ENCODE measurements at regions not wholly inside any gene's neighbourhood (a gene's known extent, or its start where the extent isn't known, plus 50 kb on each side); places are given as distances from the start of the nearest gene placed in this dataset.

DNA sequence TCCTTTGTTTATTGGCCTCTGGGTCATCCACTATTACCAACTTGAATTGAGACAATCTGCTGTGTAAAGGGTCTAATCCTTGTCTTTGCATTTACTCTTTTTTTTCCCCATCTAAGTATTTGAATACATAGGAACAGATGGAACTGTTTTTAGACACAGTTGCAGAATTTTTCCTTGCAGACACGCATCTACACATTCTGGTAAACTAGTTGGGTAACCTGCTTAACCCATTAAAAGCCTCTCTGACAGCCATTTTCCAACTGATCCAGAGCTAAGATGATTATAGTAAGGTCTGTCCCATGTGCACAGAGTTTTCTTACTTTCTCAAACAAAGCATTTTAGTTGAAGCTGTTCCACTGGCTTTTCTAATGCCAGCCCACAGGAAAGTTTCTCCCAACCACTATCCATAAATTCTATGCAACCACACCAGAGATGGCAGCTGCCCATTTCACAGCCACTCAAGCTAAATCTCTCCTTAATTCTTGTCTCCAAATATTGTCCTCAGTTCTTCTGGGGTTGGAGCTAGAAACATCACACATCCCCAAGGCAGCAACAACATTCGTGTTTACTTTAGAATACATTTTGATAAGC, 492.1 kb downstream of the MAFB start:
- Mint-ChIP-seq H3K27ac (no peak overlapping the region), H3K9me3 (ENCODE audit: low read depth) (no peaks in the 10 kb centered on the region), H3K27me3 (no peaks in the 10 kb centered on the region), H3K36me3 (ENCODE audit: insufficient read depth) (no peaks in the 10 kb centered on the region), H3K4me3 (ENCODE audit: low read depth) (no peak overlapping the region), H3K4me1 (ENCODE audit: low read depth) (peaks cover 11% of the 10 kb centered on the region)
- DNase-seq (ENCODE audit: low spot score, unreplicated experiment) = no peak
- TF ChIP-seq, protein P1, sequence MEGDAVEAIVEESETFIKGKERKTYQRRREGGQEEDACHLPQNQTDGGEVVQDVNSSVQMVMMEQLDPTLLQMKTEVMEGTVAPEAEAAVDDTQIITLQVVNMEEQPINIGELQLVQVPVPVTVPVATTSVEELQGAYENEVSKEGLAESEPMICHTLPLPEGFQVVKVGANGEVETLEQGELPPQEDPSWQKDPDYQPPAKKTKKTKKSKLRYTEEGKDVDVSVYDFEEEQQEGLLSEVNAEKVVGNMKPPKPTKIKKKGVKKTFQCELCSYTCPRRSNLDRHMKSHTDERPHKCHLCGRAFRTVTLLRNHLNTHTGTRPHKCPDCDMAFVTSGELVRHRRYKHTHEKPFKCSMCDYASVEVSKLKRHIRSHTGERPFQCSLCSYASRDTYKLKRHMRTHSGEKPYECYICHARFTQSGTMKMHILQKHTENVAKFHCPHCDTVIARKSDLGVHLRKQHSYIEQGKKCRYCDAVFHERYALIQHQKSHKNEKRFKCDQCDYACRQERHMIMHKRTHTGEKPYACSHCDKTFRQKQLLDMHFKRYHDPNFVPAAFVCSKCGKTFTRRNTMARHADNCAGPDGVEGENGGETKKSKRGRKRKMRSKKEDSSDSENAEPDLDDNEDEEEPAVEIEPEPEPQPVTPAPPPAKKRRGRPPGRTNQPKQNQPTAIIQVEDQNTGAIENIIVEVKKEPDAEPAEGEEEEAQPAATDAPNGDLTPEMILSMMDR (IDR thresholded peaks at IDR 0.05; ENCODE audit: unreplicated experiment) = no peak

DNA sequence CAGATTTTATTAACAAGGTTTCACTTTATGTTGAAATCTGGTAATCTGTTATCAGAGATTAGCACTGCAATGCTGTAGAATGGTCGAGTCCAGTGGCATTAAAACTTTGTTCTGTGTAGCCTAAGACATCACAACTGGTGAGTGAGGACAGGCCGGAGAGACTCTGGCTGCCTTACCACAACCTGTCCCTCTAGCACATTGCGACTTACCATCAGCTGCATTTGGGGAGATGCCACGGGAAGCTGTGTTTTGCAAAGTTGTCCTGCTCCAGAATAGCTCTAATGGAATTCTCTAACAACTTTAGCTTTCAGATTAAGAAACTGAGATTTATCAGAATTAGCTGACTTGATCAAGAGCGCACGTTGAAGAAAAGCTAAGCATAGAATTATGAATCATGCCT, 493.3 kb downstream of the MAFB start:
- no peaks in the 10 kb centered on the region for H3K27me3 Mint-ChIP-seq
- H3K4me3 Mint-ChIP-seq (ENCODE audit: low read depth) = no peak overlapping the region
- no peaks in the 10 kb centered on the region for H3K9me3 Mint-ChIP-seq (ENCODE audit: low read depth)
- H3K36me3 Mint-ChIP-seq (ENCODE audit: insufficient read depth) = no peaks in the 10 kb centered on the region
- H3K4me1 Mint-ChIP-seq (ENCODE audit: low read depth) = peaks cover 11% of the 10 kb centered on the region
- TF ChIP-seq, protein P1 (IDR thresholded peaks at IDR 0.05; ENCODE audit: unreplicated experiment) = no peak
- no peak for DNase-seq (ENCODE audit: low spot score, unreplicated experiment)
- H3K27ac Mint-ChIP-seq = no peak overlapping the region

GRCh38 chr20:40192529-40192928, 496.5 kb downstream of the MAFB start:
- H3K27me3 Mint-ChIP-seq = no peaks in the 10 kb centered on the region
- DNase-seq (ENCODE audit: low spot score, unreplicated experiment) = no peak
- H3K4me1 Mint-ChIP-seq (ENCODE audit: low read depth) = peaks cover 8% of the 10 kb centered on the region
- H3K36me3 Mint-ChIP-seq (ENCODE audit: insufficient read depth) = no peaks in the 10 kb centered on the region
- no peaks in the 10 kb centered on the region for H3K9me3 Mint-ChIP-seq (ENCODE audit: low read depth)
- H3K27ac Mint-ChIP-seq = no peak overlapping the region
- TF ChIP-seq, protein P1 (IDR thresholded peaks at IDR 0.05; ENCODE audit: unreplicated experiment) = no peak
- H3K4me3 Mint-ChIP-seq (ENCODE audit: low read depth) = no peak overlapping the region

- no peaks in the 10 kb centered on the region for H3K9me3 Mint-ChIP-seq (ENCODE audit: low read depth)
- TF ChIP-seq, protein P1 (IDR thresholded peaks at IDR 0.05; ENCODE audit: unreplicated experiment) = no peak
- no peak for DNase-seq (ENCODE audit: low spot score, unreplicated experiment)
- no peaks in the 10 kb centered on the region for H3K36me3 Mint-ChIP-seq (ENCODE audit: insufficient read depth)
- H3K4me1 Mint-ChIP-seq (ENCODE audit: low read depth) = peaks cover 4% of the 10 kb centered on the region
- H3K27ac Mint-ChIP-seq = no peak overlapping the region
- no peak overlapping the region for H3K4me3 Mint-ChIP-seq (ENCODE audit: low read depth)
- H3K27me3 Mint-ChIP-seq = no peaks in the 10 kb centered on the region
Observed at GRCh38 chr20:40192081-40192480, 497.0 kb downstream of the MAFB start.

- H3K27me3 Mint-ChIP-seq = no peaks in the 10 kb centered on the region
- no peak for DNase-seq (ENCODE audit: low spot score, unreplicated experiment)
- no peak overlapping the region for H3K27ac Mint-ChIP-seq
- no peaks in the 10 kb centered on the region for H3K36me3 Mint-ChIP-seq (ENCODE audit: insufficient read depth)
- no peaks in the 10 kb centered on the region for H3K9me3 Mint-ChIP-seq (ENCODE audit: low read depth)
- TF ChIP-seq, protein P1 (IDR thresholded peaks at IDR 0.05; ENCODE audit: unreplicated experiment) = no peak
- no peak overlapping the region for H3K4me3 Mint-ChIP-seq (ENCODE audit: low read depth)
- H3K4me1 Mint-ChIP-seq (ENCODE audit: low read depth) = no peaks in the 10 kb centered on the region
Observed at GRCh38 chr20:40191573-40191972, 497.5 kb downstream of the MAFB start.

Measured in progenitor cell of endocrine pancreas (in vitro differentiated cells).